Astrocyte (in vitro differentiated cells and primary cell): ENCODE measurements at regions not wholly inside any gene's neighbourhood (a gene's known extent, or its start where the extent isn't known, plus 50 kb on each side); places are given as distances from the start of the nearest gene placed in this dataset.

Experiments used
- CTCF ChIP-seq: IDR thresholded peaks from 2 replicates; pipeline ENCODE4 v1.5.1; 2011; ENCODE audit warnings: low read depth, mild to moderate bottlenecking, inconsistent platforms, low read length, moderate library complexity; ENCODE audit not compliant: insufficient read depth
- EZH2 ChIP-seq: IDR thresholded peaks from 2 replicates; pipeline ENCODE4 v1.6.1; 2012; ENCODE audit warnings: mild to moderate bottlenecking, low read length, inconsistent platforms; ENCODE audit not compliant: insufficient read depth

- TF ChIP-seq CTCF (no peak), EZH2 (no peak)
Measured at GRCh38 chr17:79425686-79426085, 185.2 kb downstream of the RBFOX3 start.
